Natural killer cell treated with Interleukin-12 subunit alpha and Interleukin-12 subunit beta and Interleukin-15 and Interleukin-18, amount 100 ng/mL, for 72 hours (primary cell): ENCODE measurements at regions not wholly inside any gene's neighbourhood (a gene's known extent, or its start where the extent isn't known, plus 50 kb on each side); places are given as distances from the start of the nearest gene placed in this dataset.

Experiments used
- ATAC-seq, 2 donors: fragments of 150-1000 bp; cut with Tn5 transposase in 1 of 2; sonication (Bioruptor Pico), chemical (Tn5 transposase) in 1 of 2; 2 replicates each; pipeline ENCODE4 v1.10.0; 2021
- DNase-seq: peaks from one replicate; pipeline ENCODE4 v3.0.0; 2022; ENCODE audit warnings: low spot score
- H3K27ac Mint-ChIP-seq, 2 donors: 1 replicate in 1 of 2; 2 replicates in 1 of 2; pipeline ENCODE4 v1.8.0; 2022; ENCODE audit warnings: mixed read lengths in 2 of 2, mild to moderate bottlenecking in 1 of 2, moderate library complexity in 1 of 2
- H3K27me3 Mint-ChIP-seq, 2 donors: 1 replicate in 1 of 2; 2 replicates in 1 of 2; pipeline ENCODE4 v1.8.0; 2022; ENCODE audit warnings: mixed read lengths in 2 of 2
- H3K36me3 Mint-ChIP-seq: one replicate; pipeline ENCODE4 v1.8.0; 2022; ENCODE audit warnings: mixed read lengths
- H3K4me1 Mint-ChIP-seq, 2 donors: 1 replicate in 1 of 2; 2 replicates in 1 of 2; pipeline ENCODE4 v1.8.0; 2022; ENCODE audit warnings: low read depth in 2 of 2, mixed read lengths in 2 of 2, mild to moderate bottlenecking in 1 of 2
- H3K4me3 Mint-ChIP-seq: one replicate; pipeline ENCODE4 v1.8.0; 2022; ENCODE audit warnings: mixed read lengths
- H3K9me3 Mint-ChIP-seq: 2 replicates; pipeline ENCODE4 v1.8.0; 2022; ENCODE audit warnings: mixed read lengths

DNA sequence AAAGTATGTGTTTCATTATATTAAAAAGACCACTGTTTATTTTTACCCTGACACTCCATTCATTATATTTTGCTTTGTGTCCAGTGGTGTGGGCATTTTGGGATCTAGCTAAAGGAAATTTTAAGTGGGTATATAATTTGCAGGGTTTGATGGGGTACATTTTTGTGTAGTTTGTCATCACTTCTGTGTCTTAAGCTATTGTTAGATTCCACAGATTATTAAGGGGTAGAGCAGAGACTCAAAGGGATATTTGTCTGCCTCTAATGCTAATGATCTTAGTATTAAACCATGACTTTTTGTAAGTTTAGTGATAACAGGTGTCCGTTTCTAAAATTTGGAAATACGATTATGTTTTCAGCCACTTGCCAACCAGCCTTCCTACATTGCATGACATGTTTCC is 731.6 kb downstream of the BRINP1 start:
- peaks cover 14% of the 10 kb centered on the region for H3K9me3 Mint-ChIP-seq
- H3K4me1 Mint-ChIP-seq, result no peaks in the 10 kb centered on the region
- no peak overlapping the region for H3K27ac Mint-ChIP-seq
- DNase-seq, result no peak
- H3K4me3 Mint-ChIP-seq, result no peak overlapping the region
- peaks cover 5% of the 10 kb centered on the region for H3K36me3 Mint-ChIP-seq
- ATAC-seq, result no peak
- H3K27me3 Mint-ChIP-seq, result no peaks in the 10 kb centered on the region

DNA sequence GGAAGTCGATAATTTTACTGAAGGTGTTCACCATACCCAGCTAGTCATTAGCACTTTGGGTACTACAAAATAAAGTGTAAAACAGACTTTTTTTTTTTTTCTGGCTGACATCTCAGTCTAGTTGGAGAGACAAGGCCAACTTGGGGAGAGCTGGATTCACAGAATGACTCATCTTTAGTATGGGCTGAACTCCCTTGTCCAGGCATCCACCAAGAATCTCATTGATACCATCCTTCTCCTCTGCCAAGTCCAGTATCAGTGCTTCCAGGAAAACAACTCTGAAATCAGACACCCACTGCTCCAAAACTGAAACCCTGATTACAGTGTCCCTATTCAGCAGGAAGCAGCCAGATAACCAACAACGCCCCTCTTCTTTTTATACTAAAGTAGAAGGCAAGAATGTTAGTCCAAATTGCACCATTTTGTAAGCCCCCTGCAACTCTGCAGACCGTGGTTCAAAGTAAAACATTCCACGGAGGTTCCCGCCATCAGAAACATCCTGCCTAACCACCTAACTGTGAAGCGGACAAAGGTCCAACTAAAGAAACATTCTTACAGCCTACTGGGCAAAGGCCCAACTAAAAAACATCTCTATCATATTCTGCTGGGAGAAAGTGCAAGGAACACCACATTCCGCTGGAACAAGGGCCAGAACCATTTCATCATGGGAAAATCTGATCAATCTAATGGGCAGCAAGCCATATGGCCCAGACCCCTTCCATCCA is 728.2 kb downstream of the BRINP1 start:
- no peak for ATAC-seq

DNA sequence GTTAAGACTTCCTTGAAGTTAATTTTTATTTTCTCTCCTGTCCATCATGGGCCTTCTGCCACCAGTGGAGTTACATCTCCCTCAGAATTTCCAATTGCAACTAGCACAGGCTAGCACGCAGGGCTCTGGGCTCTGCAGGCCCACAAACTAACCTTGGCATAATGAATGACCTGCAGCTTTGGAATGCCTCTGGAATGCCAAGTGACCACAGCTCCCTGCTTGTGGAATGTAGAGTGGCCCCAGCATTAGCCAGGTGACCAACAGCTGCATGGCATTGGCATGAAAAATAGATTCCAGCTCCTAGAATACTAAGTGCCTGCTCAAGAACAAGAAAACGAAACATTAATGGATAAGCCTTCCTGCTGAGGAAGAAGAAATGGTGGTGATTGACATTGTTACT is 726.1 kb downstream of the BRINP1 start:
- H3K9me3 Mint-ChIP-seq, result peaks cover 24% of the 10 kb centered on the region
- H3K27ac Mint-ChIP-seq, result no peak overlapping the region
- H3K36me3 Mint-ChIP-seq, result peaks cover 5% of the 10 kb centered on the region
- no peak overlapping the region for H3K4me3 Mint-ChIP-seq
- H3K27me3 Mint-ChIP-seq, result no peaks in the 10 kb centered on the region
- DNase-seq, result no peak
- no peak for ATAC-seq
- no peaks in the 10 kb centered on the region for H3K4me1 Mint-ChIP-seq

More for the DNA sequence above, 728.2 kb downstream of the BRINP1 start:
- H3K36me3 Mint-ChIP-seq, result peaks cover 5% of the 10 kb centered on the region
- H3K27me3 Mint-ChIP-seq, result no peaks in the 10 kb centered on the region
- no peak overlapping the region for H3K27ac Mint-ChIP-seq
- no peaks in the 10 kb centered on the region for H3K4me1 Mint-ChIP-seq
- no peak overlapping the region for H3K4me3 Mint-ChIP-seq
- no peak for DNase-seq
- H3K9me3 Mint-ChIP-seq, result peaks cover 27% of the 10 kb centered on the region

DNA sequence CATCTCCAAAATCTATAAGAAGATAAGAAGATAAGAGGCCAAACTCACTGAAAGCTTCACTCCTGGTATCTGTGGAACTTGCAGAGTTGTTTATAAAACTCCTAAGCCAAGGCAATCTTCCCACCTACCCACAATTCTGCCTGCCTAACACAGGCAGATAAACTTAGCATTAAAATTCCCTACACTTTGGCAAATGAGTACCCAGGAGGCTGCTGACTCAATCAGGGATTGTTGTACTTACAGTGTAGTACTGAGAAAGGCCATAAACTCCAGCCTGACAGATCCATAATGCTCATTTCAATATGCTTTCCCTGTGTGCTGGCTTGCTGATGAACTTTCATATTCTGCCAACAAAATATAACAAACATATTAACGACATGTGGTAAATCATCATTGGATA is 725.2 kb downstream of the BRINP1 start:
- Mint-ChIP-seq H3K27ac (no peak overlapping the region), H3K36me3 (peaks cover 5% of the 10 kb centered on the region)

DNA sequence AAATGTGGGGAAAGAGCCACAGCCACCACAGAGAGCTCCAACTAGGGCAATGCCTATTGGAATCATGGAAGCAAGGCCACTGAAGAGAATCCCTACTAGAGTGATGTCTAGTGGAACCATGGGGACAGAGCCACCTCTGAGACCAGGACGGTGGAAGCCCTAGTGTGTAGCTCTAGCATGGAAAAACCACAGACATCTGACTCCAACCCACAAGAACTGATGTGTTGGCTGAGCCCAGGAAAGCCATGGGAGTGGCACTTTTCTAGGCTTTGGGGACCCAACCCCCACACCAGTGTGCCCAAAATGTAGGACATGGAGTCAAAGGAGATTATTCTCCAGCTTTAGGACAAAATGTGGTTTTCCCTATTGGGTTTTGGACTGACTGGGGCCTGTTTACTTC is 721.9 kb downstream of the BRINP1 start:
- DNase-seq (no peak), ATAC-seq (no peak)
- H3K4me1 Mint-ChIP-seq, result no peaks in the 10 kb centered on the region
- H3K36me3 Mint-ChIP-seq, result peaks cover 5% of the 10 kb centered on the region
- no peak overlapping the region for H3K4me3 Mint-ChIP-seq
- peaks cover 26% of the 10 kb centered on the region for H3K9me3 Mint-ChIP-seq
- no peaks in the 10 kb centered on the region for H3K27me3 Mint-ChIP-seq
- no peak overlapping the region for H3K27ac Mint-ChIP-seq

More for the DNA sequence above, 725.2 kb downstream of the BRINP1 start:
- DNase-seq (no peak), ATAC-seq (no peak)
- Mint-ChIP-seq H3K4me1 (no peaks in the 10 kb centered on the region), H3K9me3 (peaks cover 22% of the 10 kb centered on the region), H3K27me3 (no peaks in the 10 kb centered on the region), H3K4me3 (no peak overlapping the region)

DNA sequence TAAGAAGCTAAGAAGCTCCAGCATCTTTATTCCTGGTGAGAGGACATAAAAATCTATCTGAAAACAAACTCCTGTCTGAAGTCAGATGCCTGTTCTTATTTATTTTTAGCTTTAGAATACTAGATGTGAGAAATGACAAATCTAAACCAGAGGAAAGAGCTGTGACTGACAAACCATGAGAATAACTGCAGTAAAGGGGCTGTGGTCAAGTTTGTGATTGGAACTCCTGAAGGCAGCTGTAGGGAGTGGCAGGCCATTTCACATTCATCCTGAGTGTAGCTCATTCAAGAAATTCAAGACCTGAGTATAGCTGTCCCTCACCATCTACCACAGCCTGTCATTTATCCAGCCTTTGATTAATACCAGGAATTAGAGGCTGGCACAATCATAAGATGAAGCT is 718.8 kb downstream of the BRINP1 start:
- DNase-seq (no peak), ATAC-seq (no peak)
- no peaks in the 10 kb centered on the region for H3K27me3 Mint-ChIP-seq
- H3K4me1 Mint-ChIP-seq, result no peaks in the 10 kb centered on the region
- no peak overlapping the region for H3K27ac Mint-ChIP-seq
- H3K9me3 Mint-ChIP-seq, result peaks cover 14% of the 10 kb centered on the region
- peaks cover 3% of the 10 kb centered on the region for H3K36me3 Mint-ChIP-seq
- no peak overlapping the region for H3K4me3 Mint-ChIP-seq

DNA sequence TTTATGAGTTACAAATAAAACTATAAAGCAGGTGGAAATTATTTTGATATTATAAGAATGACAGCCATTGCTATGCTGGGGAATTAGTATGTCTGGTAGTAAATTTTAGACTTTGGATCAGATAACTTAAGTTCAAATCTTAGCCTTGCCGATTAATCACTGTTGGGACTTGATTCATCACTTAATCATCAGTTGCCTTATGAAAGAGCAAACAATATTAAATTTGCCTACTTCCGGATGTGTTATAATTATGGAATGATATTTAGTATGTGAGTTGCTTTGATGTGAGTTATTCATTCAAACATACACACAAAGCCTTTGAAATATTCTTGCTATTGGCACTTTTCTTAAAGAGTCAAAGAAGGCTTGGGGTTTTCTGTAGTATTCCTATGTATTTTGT is 717.7 kb downstream of the BRINP1 start:
- no peak for DNase-seq
- Mint-ChIP-seq H3K9me3 (peaks cover 18% of the 10 kb centered on the region), H3K4me1 (no peaks in the 10 kb centered on the region), H3K27me3 (no peaks in the 10 kb centered on the region), H3K4me3 (no peak overlapping the region), H3K27ac (no peak overlapping the region), H3K36me3 (no peaks in the 10 kb centered on the region)
- ATAC-seq, result no peak

DNA sequence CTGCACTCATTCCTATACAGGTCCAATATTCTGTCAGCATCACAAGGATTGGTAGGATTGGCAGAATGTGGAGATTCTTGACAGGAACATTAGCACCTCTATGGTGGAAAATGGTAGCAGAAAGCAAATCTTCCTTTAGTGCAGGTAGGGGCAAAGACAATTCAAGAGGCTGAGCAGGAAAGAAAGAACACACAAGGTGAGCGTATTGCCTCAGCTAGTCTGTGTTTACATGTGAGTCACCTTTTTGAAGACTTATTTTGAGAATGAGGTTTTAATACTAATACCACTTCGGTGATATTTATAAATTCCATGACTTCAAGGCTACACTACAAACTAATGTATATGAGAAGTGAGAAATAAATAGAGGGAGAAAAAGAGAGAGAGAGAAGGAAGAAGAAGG is 717.0 kb downstream of the BRINP1 start:
- H3K4me3 Mint-ChIP-seq, result no peak overlapping the region
- no peaks in the 10 kb centered on the region for H3K27me3 Mint-ChIP-seq
- H3K9me3 Mint-ChIP-seq, result peaks cover 18% of the 10 kb centered on the region
- DNase-seq (no peak), ATAC-seq (no peak)
- no peaks in the 10 kb centered on the region for H3K36me3 Mint-ChIP-seq
- no peaks in the 10 kb centered on the region for H3K4me1 Mint-ChIP-seq
- H3K27ac Mint-ChIP-seq, result no peak overlapping the region

DNA sequence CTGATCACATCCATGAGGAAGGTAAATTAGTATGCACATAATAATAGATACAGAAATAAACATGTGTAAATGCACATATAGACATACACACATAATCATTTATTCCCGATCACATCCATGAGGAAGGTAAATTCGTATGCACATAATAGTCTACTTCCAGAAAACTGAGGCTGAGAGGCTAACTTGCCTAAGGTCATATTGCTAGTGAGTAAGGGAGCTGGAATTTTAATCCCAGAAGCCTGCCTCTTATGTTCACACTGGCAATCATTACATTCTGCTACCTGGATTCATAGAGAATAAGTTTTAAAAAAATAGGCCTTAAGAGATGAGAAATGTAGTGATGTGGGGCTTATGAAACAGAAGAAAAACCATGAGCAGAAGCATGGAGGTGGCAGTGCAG is 716.3 kb downstream of the BRINP1 start:
- H3K27me3 Mint-ChIP-seq, result no peaks in the 10 kb centered on the region
- H3K36me3 Mint-ChIP-seq, result no peaks in the 10 kb centered on the region
- H3K9me3 Mint-ChIP-seq, result peaks cover 18% of the 10 kb centered on the region
- no peaks in the 10 kb centered on the region for H3K4me1 Mint-ChIP-seq
- no peak overlapping the region for H3K27ac Mint-ChIP-seq
- DNase-seq (no peak), ATAC-seq (no peak)
- no peak overlapping the region for H3K4me3 Mint-ChIP-seq

DNA sequence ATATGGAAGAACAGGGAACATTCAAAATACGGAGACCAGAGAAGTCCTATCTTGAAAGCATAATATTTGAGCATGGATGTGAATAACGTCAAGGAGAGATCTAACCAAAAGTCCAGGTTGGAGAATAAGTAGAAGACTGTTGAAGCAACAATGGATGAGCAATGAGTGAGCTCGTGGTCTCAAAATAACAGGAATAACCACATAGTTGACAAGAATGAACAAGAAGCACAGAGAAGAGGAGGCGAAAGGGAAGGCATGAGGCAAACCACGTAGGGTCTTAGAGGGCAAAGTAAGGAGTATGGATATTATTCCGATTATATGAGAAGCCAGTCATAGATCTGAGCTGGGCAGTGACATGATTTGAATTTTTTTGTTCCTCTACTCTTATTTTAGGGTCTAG is 710.2 kb downstream of the BRINP1 start:
- DNase-seq, result no peak
- Mint-ChIP-seq H3K27ac (no peak overlapping the region), H3K27me3 (no peaks in the 10 kb centered on the region), H3K4me1 (no peaks in the 10 kb centered on the region), H3K4me3 (no peak overlapping the region), H3K9me3 (peaks cover 17% of the 10 kb centered on the region), H3K36me3 (no peaks in the 10 kb centered on the region)
- no peak for ATAC-seq

DNA sequence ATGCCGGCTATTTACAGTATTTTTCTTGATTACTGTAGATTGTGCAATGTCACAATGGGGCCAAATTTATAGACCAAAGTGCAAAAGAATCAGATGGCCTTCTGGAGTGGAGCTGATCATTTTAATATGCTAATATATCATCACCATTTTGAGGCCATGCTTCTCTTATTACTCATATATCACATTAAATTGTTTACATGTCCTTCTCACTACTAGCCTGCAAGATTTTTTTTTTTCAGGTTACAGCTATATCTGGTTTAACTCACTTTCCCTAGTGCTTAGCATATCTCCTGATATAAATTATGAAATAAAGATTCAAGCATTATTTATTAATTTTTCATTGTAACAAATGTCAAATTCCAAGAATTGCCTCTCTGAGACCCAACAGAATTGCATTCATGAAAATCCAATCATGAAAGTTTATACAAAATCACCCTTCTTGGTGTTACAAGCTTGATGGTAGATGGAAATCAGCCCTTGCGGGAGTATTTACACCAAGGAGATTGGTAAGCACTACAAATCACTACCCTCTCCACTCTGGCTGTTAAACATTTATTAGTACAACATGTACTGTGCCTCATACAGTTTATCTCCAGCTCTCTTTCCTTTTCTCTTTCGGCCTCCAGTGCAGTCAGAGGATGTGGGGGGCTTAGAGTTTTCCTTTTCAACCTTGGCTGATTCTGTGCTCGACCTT is 703.9 kb downstream of the BRINP1 start:
- no peak overlapping the region for H3K27ac Mint-ChIP-seq
- H3K4me1 Mint-ChIP-seq, result no peaks in the 10 kb centered on the region
- peaks cover 4% of the 10 kb centered on the region for H3K36me3 Mint-ChIP-seq
- DNase-seq (no peak), ATAC-seq (no peak)
- H3K9me3 Mint-ChIP-seq, result peaks cover 9% of the 10 kb centered on the region
- no peak overlapping the region for H3K4me3 Mint-ChIP-seq
- H3K27me3 Mint-ChIP-seq, result no peaks in the 10 kb centered on the region

DNA sequence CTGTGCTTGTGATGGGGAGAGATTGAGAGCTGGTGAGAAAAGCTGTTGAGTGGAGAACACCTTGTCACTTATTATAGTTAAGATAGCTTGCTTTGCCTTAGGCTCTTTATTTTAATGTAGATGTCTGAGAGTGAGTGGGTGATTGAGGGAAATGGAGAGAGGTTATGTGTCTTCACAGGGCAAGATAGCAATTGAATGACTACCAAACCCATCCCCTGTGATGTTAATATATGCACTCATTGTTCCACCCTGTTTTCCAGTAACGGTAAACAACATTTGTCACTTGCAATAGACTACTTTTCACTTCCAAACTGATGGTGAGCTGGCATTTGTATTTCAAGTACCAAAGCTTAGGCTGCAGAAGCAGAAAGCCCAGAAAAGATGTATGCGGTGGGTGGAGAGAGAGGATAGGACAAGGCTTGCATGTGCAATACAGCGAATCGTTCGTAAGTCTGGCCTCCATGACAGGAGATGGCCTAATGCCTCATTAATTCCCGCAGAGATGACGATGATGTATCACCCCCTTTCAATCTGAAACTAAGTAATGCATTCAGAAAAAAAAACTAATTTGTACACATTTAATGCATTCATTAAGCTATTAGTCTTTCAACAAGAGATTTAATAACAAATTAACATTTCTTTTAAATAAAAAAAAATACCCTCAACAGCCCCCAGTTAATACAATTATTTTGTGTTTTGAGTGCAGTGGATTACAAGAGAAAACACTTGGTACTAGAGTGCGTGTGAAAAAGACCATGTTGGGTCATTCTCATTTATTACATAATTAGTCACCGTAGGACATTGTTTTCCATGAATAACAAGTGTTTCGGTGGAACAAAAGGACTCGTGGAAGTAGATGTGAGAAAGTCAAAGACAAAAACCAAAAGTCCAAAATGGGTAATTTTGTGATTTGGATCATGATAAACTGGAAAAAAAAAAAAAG is 699.0 kb downstream of the BRINP1 start:
- no peak overlapping the region for H3K27ac Mint-ChIP-seq
- ATAC-seq, result no peak
- no peak overlapping the region for H3K4me3 Mint-ChIP-seq
- peaks cover 4% of the 10 kb centered on the region for H3K9me3 Mint-ChIP-seq
- no peak for DNase-seq
- no peaks in the 10 kb centered on the region for H3K4me1 Mint-ChIP-seq
- H3K36me3 Mint-ChIP-seq, result peaks cover 4% of the 10 kb centered on the region
- no peaks in the 10 kb centered on the region for H3K27me3 Mint-ChIP-seq

DNA sequence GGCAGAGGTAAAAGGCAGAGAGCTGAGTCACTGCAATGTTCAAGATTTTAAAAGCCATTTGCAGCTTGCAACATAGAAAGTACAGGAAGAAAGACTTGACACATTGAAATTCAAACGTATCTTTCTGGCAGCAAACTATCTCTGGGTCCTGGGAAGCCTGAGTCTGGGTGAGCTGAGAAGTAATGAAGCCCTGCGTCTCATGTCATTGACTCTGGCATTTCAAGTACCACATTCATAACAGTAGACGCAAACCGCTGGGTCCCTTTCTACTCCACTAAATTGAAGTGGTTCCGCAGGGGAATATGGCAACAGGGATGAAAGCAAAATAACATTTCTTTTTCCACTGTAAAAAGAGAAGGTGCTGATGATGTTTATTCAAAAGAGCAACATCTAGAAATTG is 694.3 kb downstream of the BRINP1 start:
- H3K9me3 Mint-ChIP-seq, result peaks cover under 1% of the 10 kb centered on the region
- H3K27me3 Mint-ChIP-seq, result no peaks in the 10 kb centered on the region
- no peak overlapping the region for H3K27ac Mint-ChIP-seq
- H3K36me3 Mint-ChIP-seq, result no peaks in the 10 kb centered on the region
- H3K4me3 Mint-ChIP-seq, result no peak overlapping the region
- H3K4me1 Mint-ChIP-seq, result no peaks in the 10 kb centered on the region
- no peak for ATAC-seq
- no peak for DNase-seq
